ENCODE measurements at regions not wholly inside any gene's neighbourhood (a gene's known extent, or its start where the extent isn't known, plus 50 kb on each side); places are given as distances from the start of the nearest gene placed in this dataset.

DNA sequence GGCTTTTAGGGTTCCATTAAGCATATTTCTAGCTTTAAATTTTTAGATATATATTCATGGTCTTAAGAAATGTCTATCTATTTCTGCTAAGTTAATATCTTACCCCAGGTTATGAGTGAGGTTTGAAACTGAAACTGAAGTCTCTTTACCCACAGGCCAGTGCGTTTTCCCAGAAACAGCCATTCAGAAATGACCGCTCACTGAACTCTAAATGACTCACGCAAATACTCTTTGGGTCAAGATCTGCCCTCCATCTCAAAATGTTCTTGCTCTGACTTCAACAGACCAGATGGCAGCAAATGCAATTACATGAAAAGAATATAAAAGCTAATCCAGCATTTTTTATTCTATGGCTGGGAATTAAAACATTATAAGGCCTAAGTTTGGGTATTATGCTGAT, 315.2 kb downstream of the TDRD15 start:
- DNase-seq (ENCODE audit: low spot score), result no peak

DNA sequence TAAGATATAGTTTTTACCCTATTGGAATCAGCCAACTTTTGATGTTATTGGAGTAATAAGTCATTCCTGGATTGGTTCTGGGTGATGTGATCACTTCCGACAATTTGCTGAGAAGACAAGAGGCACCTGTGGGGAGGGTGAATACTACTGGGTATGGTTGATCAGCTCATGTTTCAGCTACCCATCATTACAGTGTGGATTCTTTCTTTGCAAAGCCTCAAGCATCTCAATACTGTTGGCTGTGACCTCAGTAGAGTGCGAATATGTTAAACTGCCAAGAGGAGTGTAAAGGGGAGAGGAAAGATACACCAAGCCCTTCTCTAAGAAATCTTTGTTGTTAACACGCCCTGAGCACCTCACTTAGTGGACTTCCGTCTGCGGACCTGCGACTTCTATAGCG, 317.7 kb downstream of the TDRD15 start:
- DNase-seq (ENCODE audit: low spot score), result no peak

GRCh38 chr2:21443494-21444105, 319.8 kb downstream of the TDRD15 start:
- DNase-seq (ENCODE audit: low spot score), result no peak

DNA sequence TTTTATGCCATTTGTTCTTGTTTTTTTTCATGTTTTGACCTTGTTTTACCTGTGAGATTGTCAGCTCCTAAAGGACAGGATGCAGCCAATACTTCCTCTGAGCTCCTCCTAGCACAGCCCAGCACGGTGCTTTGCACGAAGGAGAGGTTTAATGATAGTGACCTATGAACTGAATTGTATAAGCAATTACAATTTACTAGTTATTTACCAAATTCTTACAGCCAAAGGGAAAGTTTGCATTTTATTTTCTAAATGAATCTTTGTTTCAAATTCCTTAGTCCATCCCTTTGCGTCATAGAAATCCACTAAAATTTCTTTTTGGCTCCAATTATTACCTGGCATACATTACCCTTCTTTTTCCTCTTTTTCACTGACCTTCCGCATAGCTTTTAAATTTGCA, 326.1 kb downstream of the TDRD15 start:
- no peak for DNase-seq (ENCODE audit: low spot score)

GRCh38 chr2:21451403-21451802, 327.6 kb downstream of the TDRD15 start:
- no peak for DNase-seq (ENCODE audit: low spot score)

- no peak for DNase-seq (ENCODE audit: low spot score)
Observed at GRCh38 chr2:21452263-21452662, 328.5 kb downstream of the TDRD15 start.

DNA sequence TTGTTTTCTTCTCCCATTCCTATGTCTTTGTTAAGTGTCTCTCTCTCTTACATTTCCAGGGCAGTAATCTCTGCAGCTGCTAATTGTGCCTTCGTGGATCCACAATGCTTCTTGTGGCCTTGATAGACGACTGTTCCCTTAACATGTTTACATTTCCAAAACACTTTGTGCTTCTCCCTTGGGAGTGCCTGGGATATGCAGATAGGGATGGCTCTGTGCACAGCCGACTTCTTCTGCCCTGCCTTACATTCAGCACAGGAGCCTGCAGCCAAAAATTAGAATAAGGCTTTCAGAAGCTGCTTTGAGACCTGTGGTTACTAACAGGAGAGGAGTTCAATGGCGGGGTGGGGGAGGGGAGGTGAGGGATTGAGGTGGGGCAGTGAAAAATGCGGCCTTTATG, 328.9 kb downstream of the TDRD15 start:
- DNase-seq (ENCODE audit: low spot score), result no peak

- no peak for DNase-seq (ENCODE audit: low spot score)
Observed at GRCh38 chr2:21453723-21454450, 330.1 kb downstream of the TDRD15 start.

DNA sequence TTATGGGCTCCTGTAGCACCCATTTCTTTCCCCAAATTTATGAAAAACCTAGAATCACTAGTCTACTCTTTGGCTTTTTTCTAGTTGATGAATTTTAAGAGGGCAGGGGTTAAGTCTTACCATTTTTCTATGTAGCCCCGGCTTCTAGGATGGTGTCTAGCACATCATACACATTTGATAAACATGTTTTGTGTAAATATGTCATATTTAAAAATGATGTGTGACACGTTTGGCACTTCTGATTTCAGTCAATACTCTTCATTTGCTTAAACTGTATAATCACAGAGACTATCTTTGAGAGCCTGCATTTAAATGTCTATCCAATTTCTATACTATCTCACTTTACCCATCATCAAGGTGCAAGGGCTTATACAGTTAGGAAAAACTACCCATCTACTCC, 331.1 kb downstream of the TDRD15 start:
- no peak for DNase-seq (ENCODE audit: low spot score)

GRCh38 chr2:21461754-21462240, 338.0 kb downstream of the TDRD15 start:
- DNase-seq (ENCODE audit: low spot score), result no peak

GRCh38 chr2:21466341-21466927, 342.7 kb downstream of the TDRD15 start:
- DNase-seq (ENCODE audit: low spot score), result no peak

DNA sequence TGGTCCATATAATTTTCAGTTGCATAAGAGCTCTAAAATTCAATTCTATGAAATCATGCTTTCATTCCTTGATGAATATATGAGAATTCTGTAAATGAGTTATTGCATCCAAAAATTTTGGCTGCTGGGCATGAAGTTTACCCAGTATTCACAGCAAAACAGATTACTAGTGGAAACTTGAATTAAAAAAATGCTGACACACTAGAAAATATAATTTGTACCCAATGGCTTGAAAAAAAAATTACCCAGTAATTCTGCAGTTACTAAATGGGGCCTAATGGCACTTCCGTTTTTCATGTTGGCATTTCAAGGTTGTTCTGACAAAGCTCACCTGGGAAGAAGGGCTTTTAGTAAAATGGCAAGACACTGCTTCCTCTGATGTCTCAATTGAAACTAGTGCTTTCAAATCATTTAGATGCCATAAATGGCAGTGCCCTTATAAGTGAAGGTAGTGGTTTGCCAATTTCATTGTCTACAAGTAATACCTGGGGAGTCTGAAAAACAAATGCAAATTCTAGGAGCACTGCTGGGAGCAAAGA, 343.6 kb downstream of the TDRD15 start:
- DNase-seq (ENCODE audit: low spot score), result no peak

DNA sequence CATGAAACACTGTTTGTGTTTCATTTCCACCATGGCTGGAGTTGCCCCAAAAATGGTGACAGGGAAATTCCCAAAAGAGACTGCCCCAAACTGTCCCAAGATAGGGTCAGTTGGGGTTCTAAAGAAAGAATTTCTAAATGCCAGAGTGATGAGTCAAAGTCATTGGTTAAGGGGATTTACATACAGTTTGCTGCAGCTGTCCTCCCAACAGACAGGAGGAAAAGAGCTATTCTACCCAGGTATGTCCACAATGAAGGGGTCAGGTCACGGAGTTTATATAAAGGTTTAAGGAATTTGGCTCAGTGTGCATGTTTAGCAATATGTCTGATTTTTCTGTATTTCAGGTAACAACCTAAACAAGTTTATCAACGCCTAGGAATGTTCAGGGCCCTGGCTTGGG, 344.1 kb downstream of the TDRD15 start:
- DNase-seq (ENCODE audit: low spot score), result no peak

DNA sequence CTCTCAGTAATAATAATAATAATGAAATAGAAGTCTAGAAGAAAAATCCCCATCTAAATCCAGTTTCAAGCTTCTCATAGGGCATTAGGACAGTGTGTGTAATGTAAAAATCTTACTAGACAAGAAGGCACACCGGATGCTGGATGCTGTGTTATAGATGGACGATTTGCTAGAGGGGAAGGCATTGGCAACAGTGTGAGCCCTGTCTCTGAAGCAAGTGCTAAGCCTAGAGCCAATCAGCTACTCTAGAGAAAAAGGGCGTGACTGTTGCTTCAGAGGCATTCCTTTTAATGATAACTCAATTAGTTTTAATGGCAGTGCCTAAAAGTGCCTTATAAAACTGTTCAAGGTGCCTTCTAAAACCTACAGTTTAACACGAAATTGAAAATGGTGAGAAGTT, 344.9 kb downstream of the TDRD15 start:
- no peak for DNase-seq (ENCODE audit: low spot score)

- no peak for DNase-seq (ENCODE audit: low spot score)
Observed at GRCh38 chr2:21469158-21469557, 345.4 kb downstream of the TDRD15 start.

GRCh38 chr2:21469564-21469963, 345.8 kb downstream of the TDRD15 start:
- no peak for DNase-seq (ENCODE audit: low spot score)

DNA sequence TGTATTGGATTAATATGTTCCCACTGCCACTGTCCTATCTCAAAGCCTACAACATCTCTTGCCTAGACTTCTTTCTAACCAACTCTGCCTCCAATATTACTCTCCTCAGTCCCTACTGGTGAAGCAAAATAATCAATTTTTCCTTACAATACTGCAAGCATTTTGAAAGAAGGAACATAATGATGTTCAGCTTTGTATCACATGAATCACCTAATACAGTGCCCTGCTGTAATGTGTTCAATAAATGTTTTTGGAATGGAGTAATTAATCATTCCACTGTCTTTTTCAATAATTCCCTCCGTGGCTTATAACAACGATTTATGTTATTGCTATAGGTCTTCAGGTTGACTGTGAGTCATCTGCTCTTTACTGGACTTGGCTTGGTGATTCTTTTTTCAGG, 356.4 kb downstream of the TDRD15 start:
- DNase-seq (ENCODE audit: low spot score), result no peak

DNA sequence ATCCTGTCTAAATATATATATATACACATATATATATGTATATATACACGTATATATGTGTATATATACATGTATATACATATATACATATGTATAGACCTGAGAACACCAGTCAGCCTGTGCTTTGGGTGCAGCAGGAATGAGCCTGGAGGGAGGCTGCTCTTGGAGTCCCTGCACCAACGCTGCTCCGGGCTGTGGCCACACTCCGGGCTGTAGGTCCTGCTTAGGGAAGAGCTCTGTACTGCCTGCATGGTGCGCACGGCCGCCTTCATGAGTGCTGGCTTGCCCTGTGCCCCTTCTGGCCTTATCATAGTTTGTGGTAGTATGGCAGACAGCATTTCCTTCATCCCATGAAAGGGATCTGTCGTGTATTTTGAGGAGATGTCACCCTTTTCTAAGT, 360.9 kb downstream of the TDRD15 start:
- no peak for DNase-seq (ENCODE audit: low spot score)

- no peak for DNase-seq (ENCODE audit: low spot score)
Observed at GRCh38 chr2:21486445-21486844, 362.7 kb downstream of the TDRD15 start.

DNA sequence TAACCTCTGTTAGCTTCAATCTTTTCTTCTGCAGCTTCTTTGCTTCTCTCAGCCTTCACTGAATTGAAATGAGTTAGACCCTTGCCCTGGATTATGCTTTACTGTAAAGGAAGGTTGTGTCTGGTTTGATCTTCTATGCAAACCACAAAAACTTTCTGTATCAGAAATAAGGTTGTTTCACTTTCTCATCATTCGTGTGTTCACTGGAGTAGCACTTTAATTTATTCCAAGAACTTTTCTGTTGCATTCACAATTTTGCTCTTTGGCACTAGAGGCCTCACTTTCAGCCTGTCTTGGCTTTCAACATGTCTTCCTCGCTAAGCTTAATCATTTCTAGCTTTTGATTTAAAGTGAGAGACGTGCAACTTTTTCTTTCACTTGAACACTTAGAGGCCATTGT, 365.3 kb downstream of the TDRD15 start:
- DNase-seq (ENCODE audit: low spot score), result no peak

DNA sequence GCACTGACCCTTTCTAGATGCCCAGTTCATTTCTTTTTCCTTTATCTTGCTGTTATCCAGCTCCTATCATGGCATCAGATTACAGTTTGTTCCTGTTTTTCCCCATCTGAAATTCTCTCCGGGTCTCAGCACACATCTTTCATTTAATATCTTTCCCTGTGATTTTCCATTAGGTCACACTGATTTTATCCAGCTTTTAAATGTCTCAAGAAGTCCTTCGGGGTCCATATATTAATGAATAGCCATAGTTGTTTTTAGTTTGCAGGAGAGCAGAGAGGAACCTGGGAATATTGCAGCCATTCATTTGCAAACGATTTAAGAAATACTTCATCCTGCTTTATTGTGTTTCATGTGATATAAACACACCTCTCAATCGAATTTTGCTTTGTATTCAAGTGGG, 374.2 kb downstream of the TDRD15 start:
- DNase-seq (ENCODE audit: low spot score), result no peak

DNA sequence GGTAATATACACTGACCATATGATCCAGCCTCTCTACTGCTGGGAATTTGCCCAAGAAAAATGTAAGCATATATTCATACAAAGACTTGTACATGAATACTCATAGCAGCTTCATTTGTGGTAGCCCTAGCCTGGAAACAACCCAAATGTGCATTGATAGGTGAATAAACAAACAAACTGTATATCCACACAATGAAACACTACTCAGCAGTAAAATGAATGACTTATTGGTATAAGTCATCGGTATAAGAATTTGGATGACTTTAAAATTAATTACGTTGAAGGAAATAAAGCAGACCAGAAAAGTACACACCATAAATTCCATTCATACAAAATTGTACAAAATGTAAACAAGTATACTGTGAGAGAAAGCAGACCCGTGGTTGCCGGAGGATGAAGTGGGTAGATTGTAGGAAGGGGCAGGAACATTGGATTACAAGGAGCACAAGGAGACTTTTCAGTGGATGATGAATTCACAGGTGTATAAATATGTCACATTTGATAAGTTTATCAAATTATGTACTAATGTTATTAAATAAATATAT, 376.7 kb downstream of the TDRD15 start:
- no peak for DNase-seq (ENCODE audit: low spot score)
